HG02943 (cell line): ENCODE measurements at regions not wholly inside any gene's neighbourhood (a gene's known extent, or its start where the extent isn't known, plus 50 kb on each side); places are given as distances from the start of the nearest gene placed in this dataset.

Experiments
- ATAC-seq: cut with Tn5 transposase; IDR thresholded peaks from one replicate; pipeline ENCODE4 v1.9.1; 2021; ENCODE audit warnings: mild to moderate bottlenecking, low read depth, moderate library complexity; ENCODE audit not compliant: unreplicated experiment

- ATAC-seq: no peak
Measured at GRCh38 chr1:239590556-239590955, 204.2 kb downstream of the CHRM3 start.

GRCh38 chr1:239593527-239593926 lies 207.2 kb downstream of the CHRM3 start:
- ATAC-seq: no peak

- ATAC-seq: no peak
Measured at GRCh38 chr1:239600588-239600987, 214.2 kb downstream of the CHRM3 start.

- no peak for ATAC-seq
Measured at GRCh38 chr1:239601108-239601507, 214.7 kb downstream of the CHRM3 start.

- no peak for ATAC-seq
Measured at GRCh38 chr1:239603530-239603929, 217.2 kb downstream of the CHRM3 start.

- ATAC-seq: no peak
Measured at GRCh38 chr1:239606850-239607400, 220.6 kb downstream of the CHRM3 start.

GRCh38 chr1:239608469-239608868 lies 222.1 kb downstream of the CHRM3 start:
- no peak for ATAC-seq

GRCh38 chr1:239612379-239612778 lies 226.0 kb downstream of the CHRM3 start:
- no peak for ATAC-seq

GRCh38 chr1:239616673-239617072 lies 230.3 kb downstream of the CHRM3 start:
- ATAC-seq: no peak

GRCh38 chr1:239617259-239617658 lies 230.9 kb downstream of the CHRM3 start:
- ATAC-seq: no peak

- ATAC-seq: no peak
Measured at GRCh38 chr1:239617731-239618130, 231.4 kb downstream of the CHRM3 start.

GRCh38 chr1:239619190-239619589 lies 232.8 kb downstream of the CHRM3 start:
- ATAC-seq: no peak

GRCh38 chr1:239630767-239631166 lies 244.4 kb downstream of the CHRM3 start:
- no peak for ATAC-seq

GRCh38 chr1:239633432-239633831 lies 247.1 kb downstream of the CHRM3 start:
- ATAC-seq: no peak

GRCh38 chr1:239635276-239635675 lies 248.9 kb downstream of the CHRM3 start:
- ATAC-seq: no peak

GRCh38 chr1:239636347-239636746 lies 250.0 kb downstream of the CHRM3 start:
- no peak for ATAC-seq

GRCh38 chr1:239644604-239645003 lies 258.2 kb downstream of the CHRM3 start:
- ATAC-seq: no peak

- ATAC-seq: no peak
Measured at GRCh38 chr1:239647045-239647444, 260.7 kb downstream of the CHRM3 start.

- ATAC-seq: no peak
Measured at GRCh38 chr1:239647964-239648632, 261.7 kb downstream of the CHRM3 start.

GRCh38 chr1:239655023-239655422 lies 268.7 kb downstream of the CHRM3 start:
- no peak for ATAC-seq

GRCh38 chr1:239657291-239657690 lies 270.9 kb downstream of the CHRM3 start:
- ATAC-seq: no peak

GRCh38 chr1:239662950-239663349 lies 276.6 kb downstream of the CHRM3 start:
- no peak for ATAC-seq
